OCI-LY1 (cell line): ENCODE measurements at regions not wholly inside any gene's neighbourhood (a gene's known extent, or its start where the extent isn't known, plus 50 kb on each side); places are given as distances from the start of the nearest gene placed in this dataset.

Source experiments
- EZH2 ChIP-seq: fragments of 200-600 bp; sonication (generic), shearing (Covaris generic); IDR thresholded peaks from 2 replicates; pipeline ENCODE4 v1.8.0; 2017; ENCODE audit warnings: borderline replicate concordance, mixed run types, mild to moderate bottlenecking, antibody characterized with exemption, low read length, moderate library complexity, mixed read lengths
- TF ChIP-seq, protein P1 (sequence below): fragments of 200-600 bp; sonication (generic), shearing (Covaris generic); IDR thresholded peaks from 2 replicates; pipeline ENCODE4 v1.5.1; 2017; ENCODE audit warnings: mild to moderate bottlenecking, antibody characterized with exemption, low read length, moderate library complexity, mixed read lengths

- TF ChIP-seq, protein P1, sequence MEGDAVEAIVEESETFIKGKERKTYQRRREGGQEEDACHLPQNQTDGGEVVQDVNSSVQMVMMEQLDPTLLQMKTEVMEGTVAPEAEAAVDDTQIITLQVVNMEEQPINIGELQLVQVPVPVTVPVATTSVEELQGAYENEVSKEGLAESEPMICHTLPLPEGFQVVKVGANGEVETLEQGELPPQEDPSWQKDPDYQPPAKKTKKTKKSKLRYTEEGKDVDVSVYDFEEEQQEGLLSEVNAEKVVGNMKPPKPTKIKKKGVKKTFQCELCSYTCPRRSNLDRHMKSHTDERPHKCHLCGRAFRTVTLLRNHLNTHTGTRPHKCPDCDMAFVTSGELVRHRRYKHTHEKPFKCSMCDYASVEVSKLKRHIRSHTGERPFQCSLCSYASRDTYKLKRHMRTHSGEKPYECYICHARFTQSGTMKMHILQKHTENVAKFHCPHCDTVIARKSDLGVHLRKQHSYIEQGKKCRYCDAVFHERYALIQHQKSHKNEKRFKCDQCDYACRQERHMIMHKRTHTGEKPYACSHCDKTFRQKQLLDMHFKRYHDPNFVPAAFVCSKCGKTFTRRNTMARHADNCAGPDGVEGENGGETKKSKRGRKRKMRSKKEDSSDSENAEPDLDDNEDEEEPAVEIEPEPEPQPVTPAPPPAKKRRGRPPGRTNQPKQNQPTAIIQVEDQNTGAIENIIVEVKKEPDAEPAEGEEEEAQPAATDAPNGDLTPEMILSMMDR, result no peak
- no peak for TF ChIP-seq EZH2
These were observed 358.3 kb downstream of the USP25 start for GRCh38 chr21:16088056-16088455.
